ENCODE measurements at regions not wholly inside any gene's neighbourhood (a gene's known extent, or its start where the extent isn't known, plus 50 kb on each side); places are given as distances from the start of the nearest gene placed in this dataset.

DNA sequence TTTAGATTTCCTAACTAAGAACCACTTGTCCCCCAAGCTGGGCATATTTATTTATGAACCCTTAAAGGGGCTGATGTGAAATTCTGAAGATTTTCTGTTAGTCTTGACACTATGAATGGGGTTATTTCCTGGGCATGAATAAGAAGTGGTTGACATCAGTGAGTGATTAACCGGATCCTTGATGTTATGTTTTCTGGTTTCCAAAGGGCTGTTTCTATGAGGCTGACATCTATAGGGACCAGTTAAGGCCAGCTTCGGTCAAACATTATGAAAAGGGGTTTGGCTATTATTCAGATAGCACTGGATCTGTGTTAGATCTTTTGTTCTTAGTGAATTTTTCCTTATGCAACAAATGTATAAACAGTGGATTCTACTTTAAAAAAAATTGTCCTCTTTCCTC is 443.7 kb upstream of the SPRED2 start:
- TF ChIP-seq CTCF (IDR thresholded peaks at IDR 0.05) (no peak), POLR2A (IDR thresholded peaks at IDR 0.05) (no peak), POLR2AphosphoS5 (IDR thresholded peaks at IDR 0.05) (no peak)

Measured in gastroesophageal sphincter (tissue), 3 donors.